Loucy (cell line): ENCODE measurements at regions not wholly inside any gene's neighbourhood (a gene's known extent, or its start where the extent isn't known, plus 50 kb on each side); places are given as distances from the start of the nearest gene placed in this dataset.

Source experiments
- EZH2phosphoT487 ChIP-seq: fragments of 200-600 bp; IDR thresholded peaks from 2 replicates; pipeline ENCODE4 v1.6.1; 2018; ENCODE audit warnings: antibody characterized with exemption, mild to moderate bottlenecking, moderate library complexity, borderline replicate concordance
- TF ChIP-seq, protein P1 (sequence below): fragments of 200-600 bp; sonication (generic); conservative IDR thresholded peaks from 2 replicates; pipeline ENCODE4 v1.5.1; 2014; ENCODE audit warnings: mild to moderate bottlenecking, antibody characterized with exemption, low read length

DNA sequence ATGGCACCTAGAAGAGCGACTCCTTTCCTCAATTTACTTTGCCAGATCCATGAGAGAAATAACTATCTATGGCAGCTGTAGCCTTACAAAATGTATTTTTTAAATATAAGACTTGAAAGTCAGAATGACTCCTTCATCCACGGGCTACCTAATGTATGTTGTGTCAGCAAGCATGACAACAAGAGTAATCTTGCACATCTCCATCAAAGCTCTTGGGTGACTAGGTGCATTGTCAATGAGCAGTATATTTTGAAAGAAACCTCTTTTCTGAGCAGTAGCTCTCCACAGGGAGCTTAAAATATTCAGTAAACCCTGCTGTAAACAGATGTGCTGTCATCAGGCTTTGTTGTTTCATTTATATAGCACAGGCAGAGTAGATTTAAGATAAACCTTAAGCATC lies 757.2 kb upstream of the PHF14 start:
- TF ChIP-seq, protein P1, sequence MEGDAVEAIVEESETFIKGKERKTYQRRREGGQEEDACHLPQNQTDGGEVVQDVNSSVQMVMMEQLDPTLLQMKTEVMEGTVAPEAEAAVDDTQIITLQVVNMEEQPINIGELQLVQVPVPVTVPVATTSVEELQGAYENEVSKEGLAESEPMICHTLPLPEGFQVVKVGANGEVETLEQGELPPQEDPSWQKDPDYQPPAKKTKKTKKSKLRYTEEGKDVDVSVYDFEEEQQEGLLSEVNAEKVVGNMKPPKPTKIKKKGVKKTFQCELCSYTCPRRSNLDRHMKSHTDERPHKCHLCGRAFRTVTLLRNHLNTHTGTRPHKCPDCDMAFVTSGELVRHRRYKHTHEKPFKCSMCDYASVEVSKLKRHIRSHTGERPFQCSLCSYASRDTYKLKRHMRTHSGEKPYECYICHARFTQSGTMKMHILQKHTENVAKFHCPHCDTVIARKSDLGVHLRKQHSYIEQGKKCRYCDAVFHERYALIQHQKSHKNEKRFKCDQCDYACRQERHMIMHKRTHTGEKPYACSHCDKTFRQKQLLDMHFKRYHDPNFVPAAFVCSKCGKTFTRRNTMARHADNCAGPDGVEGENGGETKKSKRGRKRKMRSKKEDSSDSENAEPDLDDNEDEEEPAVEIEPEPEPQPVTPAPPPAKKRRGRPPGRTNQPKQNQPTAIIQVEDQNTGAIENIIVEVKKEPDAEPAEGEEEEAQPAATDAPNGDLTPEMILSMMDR, result no peak
- no peak for TF ChIP-seq EZH2phosphoT487
